NCI-H1436 (cell line): ENCODE measurements at regions not wholly inside any gene's neighbourhood (a gene's known extent, or its start where the extent isn't known, plus 50 kb on each side); places are given as distances from the start of the nearest gene placed in this dataset.

Experiments used
- DNase-seq: peaks from one replicate; lab custom pipeline; 2025; lab: John Stamatoyannopoulos, UW

DNA sequence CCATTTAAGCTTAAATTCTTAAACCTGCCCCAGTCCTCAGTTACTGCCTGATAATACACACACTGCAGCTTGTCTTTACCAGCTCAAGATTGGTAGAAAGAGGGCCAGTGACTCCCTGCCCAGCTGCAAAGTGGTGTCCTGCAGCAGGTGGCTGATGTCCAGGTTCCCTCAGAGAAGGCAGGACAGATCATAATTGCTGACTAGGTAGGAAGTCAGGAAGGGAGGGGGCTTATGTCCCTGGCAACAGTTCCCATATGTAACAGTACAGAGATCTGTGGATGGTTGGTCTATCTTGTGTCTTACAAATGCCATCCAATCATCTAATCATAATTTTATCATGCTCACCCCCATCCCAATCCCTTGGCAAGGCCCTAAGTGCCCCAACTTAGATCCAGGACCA lies 492.1 kb upstream of the PPP2R3A start:
- DNase-seq = no peak

DNA sequence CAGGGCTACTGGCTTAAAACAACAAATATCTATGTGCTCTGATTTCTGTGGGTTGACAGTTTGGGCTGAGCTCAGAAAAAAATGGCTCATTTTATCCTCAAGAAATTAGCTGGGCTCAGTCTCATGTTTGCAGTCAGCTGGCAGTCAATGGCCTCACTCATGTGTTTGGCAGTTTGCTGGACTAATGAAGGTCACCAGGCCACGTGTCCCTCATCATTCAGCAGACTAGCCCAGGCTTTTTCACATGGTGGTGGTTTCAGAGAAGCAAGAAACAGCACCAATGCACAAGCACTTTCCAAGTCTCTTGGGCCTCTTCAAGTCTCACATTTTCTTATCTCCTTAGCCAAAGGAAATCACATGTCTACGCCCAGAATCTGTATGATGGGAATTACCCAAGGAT lies 478.3 kb upstream of the PPP2R3A start:
- no peak for DNase-seq

DNA sequence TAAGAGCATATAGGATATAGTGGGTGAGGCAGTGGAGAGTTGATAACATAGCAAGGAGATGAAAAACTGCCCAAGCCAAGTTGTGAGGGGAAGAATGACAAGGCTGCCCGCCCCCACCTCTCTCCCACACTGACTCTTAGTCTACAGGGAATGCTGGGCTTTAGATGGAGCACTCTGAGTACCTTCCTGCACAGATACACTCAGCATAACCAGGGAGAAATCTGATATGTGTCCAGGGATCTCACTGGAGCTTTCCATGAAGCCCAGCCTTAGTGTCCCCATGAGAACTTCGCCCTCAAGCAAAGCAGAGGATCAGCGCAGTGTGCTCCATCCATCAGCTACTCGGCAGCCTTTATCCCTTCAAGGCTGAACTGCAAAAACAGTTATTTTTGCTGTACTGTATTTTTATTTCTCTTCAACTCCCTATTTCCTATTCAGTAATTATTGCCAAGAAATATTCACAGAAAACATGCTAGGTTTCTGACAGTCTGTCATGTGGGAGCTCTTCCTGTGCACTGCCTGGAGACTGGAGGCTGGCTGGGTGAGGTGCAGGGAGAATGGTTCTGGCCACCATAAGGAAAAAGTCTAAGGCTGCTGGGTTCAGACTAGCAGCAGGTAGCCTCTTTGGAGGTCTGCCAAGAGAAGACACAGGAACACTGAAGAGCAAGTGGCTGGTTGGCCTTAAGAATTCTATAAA lies 475.2 kb upstream of the PPP2R3A start:
- no peak for DNase-seq

DNA sequence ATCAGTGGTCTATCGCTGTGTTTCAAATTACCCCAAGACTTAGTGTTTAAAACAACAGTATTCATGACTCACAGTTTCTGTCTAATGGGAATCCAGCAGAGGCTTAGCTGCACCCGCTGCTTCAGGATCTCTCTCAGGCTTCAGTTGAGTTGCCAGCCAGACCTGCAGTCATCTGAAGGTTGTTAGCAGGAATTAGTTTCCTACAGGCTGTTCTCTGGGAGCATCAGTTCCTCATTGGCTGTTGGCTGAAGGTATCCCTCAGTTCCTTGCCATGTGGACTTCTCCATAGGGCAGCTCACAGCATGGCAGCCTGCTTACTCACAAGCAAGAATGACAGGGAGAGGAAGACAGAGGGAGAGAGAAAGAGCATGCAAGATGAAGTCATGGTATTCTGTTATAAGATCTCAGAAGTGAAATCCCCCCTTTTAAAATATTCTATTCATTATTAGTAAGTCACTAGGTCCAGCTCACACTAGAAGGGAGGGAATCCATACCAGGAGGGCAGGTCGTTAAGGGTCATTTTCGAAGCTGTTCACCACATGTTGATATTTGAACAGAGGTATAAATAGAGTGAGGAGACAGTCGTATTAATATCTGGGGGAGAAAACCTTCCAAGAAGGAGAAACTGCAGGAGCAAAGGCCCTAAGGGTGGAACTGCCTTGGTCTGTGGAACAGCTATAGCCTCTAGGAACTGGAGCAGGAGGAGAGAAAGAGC lies 473.9 kb upstream of the PPP2R3A start:
- no peak for DNase-seq

DNA sequence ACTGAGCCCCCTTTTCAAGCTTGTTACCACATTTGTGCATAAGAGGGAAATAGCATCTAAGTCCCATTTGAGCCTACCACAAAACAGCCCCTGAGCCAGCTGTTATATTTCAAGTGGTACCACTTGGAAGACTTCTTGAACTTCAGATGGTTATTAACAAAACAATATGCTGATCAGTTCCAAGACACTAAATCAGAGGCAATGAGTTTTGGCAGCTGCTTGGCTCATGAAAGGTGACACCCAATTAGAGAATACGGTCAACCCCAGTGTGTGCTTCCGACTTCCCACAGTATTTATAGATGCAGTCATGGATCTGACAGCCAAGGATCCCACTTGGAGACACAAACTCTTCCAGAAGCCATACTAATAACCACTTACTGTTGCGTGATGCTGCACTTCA lies 469.6 kb upstream of the PPP2R3A start:
- no peak for DNase-seq

DNA sequence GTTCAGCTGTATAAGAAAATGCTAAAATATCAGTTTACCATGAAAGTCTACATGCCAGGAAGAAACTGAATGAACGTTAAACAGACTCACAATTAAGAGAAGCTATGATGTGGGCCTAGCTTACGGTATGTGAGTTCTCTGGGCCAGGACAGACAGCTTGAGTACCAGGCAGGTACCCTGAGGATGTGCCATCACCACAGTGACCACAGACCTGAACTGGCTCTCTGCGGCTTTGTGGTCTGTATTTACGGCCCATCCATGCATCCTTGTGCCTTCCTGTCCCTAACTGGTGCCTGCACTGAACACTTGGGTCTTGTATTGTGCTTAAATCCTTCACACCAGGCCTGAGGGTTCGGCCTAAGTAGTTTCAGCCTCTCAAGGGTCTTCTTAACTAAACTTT lies 467.5 kb upstream of the PPP2R3A start:
- DNase-seq = no peak

DNA sequence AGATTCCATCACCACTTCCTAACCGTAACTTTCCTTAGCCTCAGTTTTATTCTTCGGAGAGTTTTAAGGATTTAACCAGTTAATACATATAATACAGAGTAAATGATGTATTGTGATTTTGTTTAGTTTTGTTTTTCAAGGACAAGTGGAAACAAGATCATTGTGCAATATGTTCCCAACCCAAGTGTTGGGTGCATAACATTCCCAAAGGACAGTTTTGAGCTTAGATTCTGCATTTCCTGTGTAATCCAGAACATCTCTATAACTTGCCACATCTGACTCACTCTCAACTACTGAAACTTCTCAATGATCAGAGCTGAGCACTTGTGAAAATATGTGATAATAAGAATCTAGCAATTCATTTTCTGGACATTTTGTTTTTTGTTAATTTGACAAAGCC lies 466.1 kb upstream of the PPP2R3A start:
- DNase-seq = no peak

DNA sequence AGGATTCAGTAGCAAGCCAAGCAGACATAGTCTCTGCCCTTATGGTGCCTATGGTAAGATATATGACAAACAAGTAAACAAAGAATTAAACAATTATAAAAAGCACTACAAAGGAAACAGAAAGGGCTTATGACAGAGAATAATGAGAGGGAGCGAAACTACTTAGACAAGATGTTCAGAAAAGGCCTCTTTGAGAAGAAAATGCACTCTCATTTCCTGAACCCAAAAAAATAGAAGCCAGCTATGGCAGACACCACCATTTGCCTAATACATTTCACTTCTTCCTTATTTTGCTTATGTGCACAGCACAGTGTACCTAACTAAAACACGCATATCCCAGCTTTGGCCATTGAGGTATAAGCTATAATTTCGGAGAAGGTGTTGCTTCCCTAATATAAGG lies 465.5 kb upstream of the PPP2R3A start:
- DNase-seq = no peak

DNA sequence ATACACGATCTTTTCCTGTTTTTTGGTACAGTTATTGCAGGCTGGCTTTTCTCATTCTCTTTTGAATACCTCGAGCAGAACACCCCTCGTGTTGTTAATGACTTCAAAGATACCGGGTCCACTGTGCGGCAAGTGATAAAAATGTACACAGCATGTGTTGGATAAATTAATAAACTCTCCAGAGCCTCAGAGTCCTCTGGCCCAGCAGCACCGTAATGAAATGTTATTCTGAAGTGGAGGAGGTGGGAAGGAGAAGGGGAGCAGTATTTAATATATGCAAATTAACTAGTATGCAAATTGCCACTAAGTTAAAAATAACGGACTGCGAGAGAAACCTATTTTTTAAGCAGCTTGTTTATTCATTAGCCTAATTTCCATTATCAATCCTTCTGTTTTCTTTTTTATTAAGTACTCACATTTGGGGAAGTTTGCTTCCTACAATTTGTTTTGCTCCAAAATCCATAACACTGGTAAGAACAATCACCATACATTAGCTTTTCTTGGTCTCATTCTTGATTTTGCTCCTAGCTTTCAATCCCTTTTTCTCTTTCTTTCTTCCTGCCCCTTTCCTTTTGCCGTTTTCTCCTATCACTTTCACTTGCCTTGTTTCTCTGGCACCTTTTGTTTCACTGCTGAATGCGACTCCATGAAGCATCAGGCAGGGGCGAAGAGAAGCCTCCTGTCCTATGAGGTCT lies 462.3 kb upstream of the PPP2R3A start:
- no peak for DNase-seq

DNA sequence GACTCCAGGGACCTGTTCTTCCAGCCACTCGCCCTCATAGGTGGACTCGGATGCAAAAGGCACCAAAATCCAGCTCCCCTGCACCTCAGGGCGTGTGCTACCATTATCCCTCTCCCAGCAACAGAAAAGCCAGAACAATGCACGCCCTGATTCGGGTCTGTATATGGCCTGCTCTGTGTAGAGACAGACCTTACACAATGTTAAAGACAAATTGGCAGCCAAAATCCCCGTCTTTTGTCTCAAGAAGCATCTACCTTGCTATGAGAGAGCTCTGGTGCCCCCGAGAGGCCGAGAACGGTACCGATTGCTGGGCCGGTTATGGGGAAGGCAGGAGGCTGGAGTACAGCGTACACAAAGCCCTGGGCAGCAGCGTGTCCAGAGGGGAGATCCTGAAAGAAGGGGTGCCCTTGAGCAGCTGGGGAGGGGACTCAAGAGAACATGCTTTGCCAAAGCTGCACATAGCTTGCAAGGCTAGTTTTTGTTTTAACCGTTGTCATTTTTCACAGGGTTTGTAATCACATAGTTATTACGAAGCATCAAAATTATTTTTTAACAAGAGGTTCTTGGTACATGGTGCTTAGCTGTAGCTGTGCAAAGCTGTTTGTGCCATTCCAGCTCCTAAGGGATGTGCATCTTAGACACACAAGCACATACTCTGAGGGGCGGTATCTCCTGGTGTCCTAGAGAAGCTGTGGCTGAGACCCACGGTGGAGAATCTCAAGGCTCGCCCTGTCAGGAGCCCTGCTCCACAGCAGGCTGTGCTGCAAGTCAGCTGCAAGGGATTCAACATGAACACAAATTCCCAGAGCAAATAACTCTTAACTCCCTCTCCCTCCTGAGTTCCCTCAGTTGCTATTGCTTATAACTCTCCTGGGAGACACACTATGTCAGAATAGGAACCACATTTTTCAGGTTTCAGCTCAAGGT lies 461.5 kb upstream of the PPP2R3A start:
- DNase-seq = peak; percentile 90

DNA sequence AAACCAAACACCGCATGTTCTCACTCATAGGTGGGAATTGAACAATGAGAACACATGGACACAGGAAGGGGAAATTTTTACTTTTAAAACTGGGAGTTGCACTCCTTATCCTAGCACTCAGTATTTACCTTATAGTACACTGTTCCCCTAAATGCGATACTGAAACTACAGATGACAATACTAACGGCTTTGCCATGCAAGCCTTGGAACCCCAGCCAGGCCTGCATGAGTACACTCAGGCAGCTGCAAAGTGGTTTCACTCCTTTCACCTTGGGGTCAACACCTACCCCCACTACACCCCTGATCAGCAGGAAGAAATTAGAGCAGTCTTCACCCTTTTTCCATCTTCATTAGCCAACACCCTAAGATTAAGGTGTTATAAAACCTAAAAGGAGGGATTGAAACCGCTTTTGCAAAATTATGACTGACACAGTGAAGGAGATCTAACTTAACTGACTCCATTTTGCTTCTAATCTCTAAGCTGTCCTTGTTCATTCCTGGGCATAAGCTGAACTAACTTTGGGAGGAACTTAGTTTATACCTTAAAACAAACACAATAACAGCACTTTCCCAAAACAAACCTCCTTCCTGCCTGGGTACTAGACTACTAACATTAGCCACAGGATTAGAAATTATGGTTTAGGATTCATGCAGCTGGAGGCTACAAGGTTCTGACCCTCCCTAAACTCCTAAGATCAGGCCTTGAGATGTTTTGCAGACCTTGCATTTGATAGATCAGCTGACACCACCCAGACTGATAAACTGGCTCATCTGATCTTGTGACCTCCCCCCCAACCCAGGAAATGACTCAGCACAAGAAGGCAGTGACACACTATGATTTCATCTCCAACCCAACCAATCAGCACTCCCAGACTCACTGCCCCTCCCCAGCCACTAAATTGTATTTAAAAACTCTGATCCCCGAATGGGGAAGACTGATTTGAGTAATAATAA lies 452.1 kb upstream of the PPP2R3A start:
- no peak for DNase-seq

DNA sequence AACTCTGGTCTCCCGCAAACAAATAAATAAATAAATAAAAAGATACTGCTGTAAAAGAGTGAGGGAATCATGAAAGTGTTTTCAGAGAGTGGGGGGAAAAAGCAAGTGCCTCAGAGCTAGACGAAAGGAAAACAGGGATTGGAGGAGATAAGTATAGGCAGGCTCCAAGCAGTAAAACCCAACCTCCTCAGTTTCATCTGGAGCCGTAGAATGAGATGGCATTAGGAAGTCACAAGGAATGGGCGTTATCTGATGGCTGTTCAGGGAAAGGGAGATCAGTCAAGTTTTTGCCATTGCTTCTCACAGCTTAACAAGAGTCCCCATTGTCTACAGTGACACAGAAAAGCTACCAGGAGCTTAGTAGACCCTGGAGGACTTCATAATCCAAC lies 451.5 kb upstream of the PPP2R3A start:
- DNase-seq = no peak

DNA sequence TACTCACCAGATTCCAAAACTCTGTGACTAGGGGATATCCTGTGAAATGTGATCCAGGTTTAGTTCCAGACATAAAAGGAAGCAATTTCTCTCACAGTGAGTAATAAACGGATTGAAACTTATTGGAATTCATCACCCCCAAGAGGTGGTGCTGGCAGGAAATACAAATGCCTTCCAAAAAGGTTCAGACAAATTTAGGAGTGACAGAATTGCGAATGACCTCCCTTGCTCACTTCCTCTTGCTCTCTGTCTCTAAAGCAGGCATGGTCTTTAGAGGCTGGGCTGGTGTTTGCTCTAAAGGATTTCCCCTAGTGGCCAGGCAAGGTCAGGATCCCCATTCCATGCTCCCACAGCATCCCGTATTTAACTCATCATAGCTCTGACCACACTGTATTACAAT lies 449.4 kb upstream of the PPP2R3A start:
- no peak for DNase-seq

DNA sequence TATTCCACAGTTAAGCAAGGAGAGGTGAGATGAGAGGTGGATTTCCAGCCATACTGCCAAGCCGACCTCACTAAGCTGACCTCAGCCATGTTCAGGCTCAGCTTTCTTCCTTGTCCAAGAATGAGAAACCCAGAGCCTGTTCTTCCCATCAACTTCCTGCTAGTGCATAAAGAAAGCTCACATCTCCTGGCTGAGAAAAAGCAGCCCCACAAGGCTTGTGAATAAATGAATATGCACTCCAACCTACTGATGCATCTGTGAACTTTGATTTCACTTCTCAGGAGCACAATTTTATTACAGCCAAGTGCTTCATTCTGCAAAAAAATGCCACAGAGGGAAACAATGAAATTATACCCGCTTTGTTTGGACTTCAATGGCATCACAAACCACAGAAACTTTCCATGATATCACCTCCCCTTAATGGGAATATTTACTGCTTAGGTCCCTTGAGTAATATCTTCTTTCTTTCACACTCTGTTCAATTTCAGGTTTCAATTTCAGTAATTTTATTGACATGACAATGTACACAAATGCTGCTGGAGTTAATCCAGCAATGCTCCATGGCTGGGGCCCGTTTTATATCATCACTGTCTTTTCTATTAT lies 437.0 kb upstream of the PPP2R3A start:
- peak; percentile 16 for DNase-seq

DNA sequence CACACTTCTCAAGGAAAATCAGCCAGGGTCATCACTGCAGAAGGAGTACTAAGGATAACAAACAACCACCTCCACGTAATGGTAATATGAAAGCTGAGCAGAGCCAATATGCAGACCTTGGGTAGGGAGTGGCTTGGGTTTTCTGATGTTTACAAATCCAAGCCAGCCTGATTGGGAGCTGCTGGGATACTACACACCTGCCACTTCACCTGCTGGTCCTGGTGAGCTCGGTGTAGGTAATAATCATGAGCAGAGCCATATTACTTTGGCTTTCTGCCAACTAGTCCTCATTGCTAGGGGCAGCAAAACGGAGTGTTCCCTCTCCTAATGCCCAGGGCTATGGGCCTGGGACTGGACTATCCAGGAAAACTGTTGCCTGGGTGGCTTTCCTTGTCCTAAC lies 433.5 kb upstream of the PPP2R3A start:
- peak; percentile 27 for DNase-seq

DNA sequence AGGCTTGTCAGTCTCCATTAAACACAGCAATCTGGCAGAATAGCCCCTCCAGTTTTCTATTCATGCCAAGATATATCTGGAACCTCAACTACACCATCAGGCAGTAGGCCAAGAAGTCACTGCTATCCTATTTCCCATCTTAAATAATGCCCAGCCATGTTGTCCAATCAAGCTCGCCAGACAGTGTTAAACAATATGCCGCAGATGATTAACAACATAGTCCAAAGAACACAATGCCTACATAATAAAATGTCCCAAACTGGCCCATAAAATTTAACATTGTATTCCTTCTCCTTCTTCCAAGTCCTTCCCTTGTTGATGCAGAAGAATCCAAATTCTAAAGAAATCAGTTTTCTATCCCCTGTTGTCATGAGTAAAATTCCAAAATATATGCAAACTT lies 427.4 kb upstream of the PPP2R3A start:
- DNase-seq = no peak

DNA sequence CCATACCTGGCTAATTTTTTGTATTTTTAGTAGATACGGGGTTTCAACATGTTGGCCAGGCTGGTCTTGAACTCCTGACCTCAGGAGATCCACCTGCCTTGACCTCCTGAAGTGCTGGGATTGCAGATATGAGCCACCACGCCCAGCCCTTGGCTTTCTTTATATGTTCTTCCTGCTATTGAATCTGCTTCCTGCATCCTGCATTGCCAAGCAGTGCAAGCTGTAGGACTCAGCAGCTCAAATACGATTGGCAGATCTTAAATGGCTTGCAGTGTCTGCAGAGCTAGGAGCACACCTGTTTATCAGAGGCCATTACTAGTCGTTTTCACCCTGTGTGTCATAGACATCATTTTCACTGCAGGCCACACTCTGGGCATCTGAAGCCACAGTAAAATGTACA lies 426.2 kb upstream of the PPP2R3A start:
- no peak for DNase-seq

DNA sequence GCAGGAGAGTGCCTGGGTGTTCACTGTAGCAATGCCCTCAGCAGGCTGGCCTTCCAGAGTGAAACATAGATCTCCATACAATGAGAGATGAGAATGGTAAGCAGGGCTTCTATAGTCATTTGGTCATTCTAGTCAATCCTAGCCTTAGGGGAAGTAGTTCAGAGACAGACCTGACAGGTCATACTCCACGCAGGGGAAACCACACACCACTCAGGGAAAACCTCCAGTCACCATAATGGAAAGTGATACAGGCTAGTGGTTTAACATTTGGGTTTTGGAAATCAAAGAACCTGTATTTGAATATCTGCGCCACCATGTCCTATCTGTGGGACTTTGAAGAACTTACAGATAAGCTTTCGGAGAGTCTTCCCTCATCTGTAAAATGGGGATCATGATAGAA lies 425.7 kb upstream of the PPP2R3A start:
- no peak for DNase-seq

DNA sequence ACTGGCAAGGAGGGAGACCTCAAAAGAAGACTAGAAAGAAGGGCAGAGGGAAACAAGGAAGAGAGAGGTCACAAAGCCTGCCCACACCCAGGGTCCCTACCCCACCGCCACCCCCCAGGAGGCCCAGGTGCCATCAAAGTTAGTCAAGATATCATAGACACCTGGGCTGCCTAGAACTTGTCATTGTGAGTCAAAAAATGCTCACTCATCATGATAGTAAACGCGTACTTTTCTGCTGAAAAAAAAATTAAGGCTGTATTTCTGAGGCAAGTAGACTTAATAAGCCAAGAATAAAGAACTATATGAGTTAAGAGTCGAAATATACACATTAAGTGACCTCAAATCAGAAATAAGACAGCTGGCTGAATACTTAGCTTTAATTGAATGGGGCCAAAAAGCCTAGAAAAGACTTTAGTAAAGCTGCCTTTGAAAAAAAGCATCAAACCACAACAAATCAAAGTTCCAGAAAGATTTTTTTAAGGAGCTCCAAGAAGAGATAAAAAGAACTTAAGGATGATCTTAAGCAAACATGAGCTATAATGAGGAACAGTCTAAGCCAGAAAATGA lies 415.5 kb upstream of the PPP2R3A start:
- DNase-seq = no peak

DNA sequence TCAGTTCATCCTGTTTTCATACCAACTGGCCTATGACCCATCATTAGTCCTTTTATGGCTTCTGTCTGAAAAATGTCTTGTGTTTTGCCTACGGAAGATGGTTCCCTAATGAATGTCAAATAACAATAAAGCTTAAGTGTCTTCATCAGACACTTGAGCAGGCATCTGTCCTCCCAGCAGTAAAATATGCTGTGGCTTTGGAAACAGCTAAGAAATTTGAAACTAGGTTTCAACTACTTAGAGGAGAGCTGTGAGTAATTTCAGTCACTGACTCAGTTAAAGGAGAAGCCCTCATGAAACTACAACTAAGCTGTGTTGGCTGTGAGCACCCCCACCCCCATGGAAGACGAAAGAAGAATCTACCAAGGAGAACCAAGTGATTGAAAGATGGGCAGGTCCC lies 409.4 kb upstream of the PPP2R3A start:
- DNase-seq = no peak
